ENCODE measurements at regions not wholly inside any gene's neighbourhood (a gene's known extent, or its start where the extent isn't known, plus 50 kb on each side); places are given as distances from the start of the nearest gene placed in this dataset.

- Mint-ChIP-seq H3K27me3 (ENCODE audit: unreplicated experiment) (no peaks in the 10 kb centered on the region), H3K4me1 (ENCODE audit: unreplicated experiment) (peaks cover 6% of the 10 kb centered on the region), H3K27ac (ENCODE audit: unreplicated experiment) (no peak overlapping the region), H3K4me3 (ENCODE audit: unreplicated experiment) (no peak overlapping the region), H3K36me3 (ENCODE audit: low read depth, unreplicated experiment) (no peaks in the 10 kb centered on the region), H3K9me3 (ENCODE audit: unreplicated experiment) (no peaks in the 10 kb centered on the region)
- no peak for DNase-seq (ENCODE audit: low spot score)
- no peak for TF ChIP-seq CTCF (IDR thresholded peaks at IDR 0.05; ENCODE audit: unreplicated experiment)
Measured at GRCh38 chr1:22326931-22327330, 124.7 kb upstream of the ZBTB40 start.

- no peaks in the 10 kb centered on the region for H3K36me3 Mint-ChIP-seq (ENCODE audit: low read depth, unreplicated experiment)
- no peaks in the 10 kb centered on the region for H3K9me3 Mint-ChIP-seq (ENCODE audit: unreplicated experiment)
- no peak overlapping the region for H3K27ac Mint-ChIP-seq (ENCODE audit: unreplicated experiment)
- H3K27me3 Mint-ChIP-seq (ENCODE audit: unreplicated experiment), result no peaks in the 10 kb centered on the region
- no peak for DNase-seq (ENCODE audit: low spot score)
- H3K4me1 Mint-ChIP-seq (ENCODE audit: unreplicated experiment), result peaks cover 6% of the 10 kb centered on the region
- H3K4me3 Mint-ChIP-seq (ENCODE audit: unreplicated experiment), result no peak overlapping the region
- TF ChIP-seq CTCF (IDR thresholded peaks at IDR 0.05; ENCODE audit: unreplicated experiment), result no peak
Measured at GRCh38 chr1:22327411-22327810, 124.2 kb upstream of the ZBTB40 start.

- Mint-ChIP-seq H3K4me3 (ENCODE audit: unreplicated experiment) (no peak overlapping the region), H3K36me3 (ENCODE audit: low read depth, unreplicated experiment) (no peaks in the 10 kb centered on the region), H3K9me3 (ENCODE audit: unreplicated experiment) (no peaks in the 10 kb centered on the region), H3K4me1 (ENCODE audit: unreplicated experiment) (peaks cover 6% of the 10 kb centered on the region), H3K27me3 (ENCODE audit: unreplicated experiment) (no peaks in the 10 kb centered on the region), H3K27ac (ENCODE audit: unreplicated experiment) (no peak overlapping the region)
- DNase-seq (ENCODE audit: low spot score), result no peak
- no peak for TF ChIP-seq CTCF (IDR thresholded peaks at IDR 0.05; ENCODE audit: unreplicated experiment)
Measured at GRCh38 chr1:22328331-22329147, 123.1 kb upstream of the ZBTB40 start.

- peaks cover 3% of the 10 kb centered on the region for H3K27me3 Mint-ChIP-seq (ENCODE audit: unreplicated experiment)
- H3K4me3 Mint-ChIP-seq (ENCODE audit: unreplicated experiment), result no peak overlapping the region
- no peaks in the 10 kb centered on the region for H3K36me3 Mint-ChIP-seq (ENCODE audit: low read depth, unreplicated experiment)
- H3K9me3 Mint-ChIP-seq (ENCODE audit: unreplicated experiment), result no peaks in the 10 kb centered on the region
- TF ChIP-seq CTCF (IDR thresholded peaks at IDR 0.05; ENCODE audit: unreplicated experiment), result no peak
- peaks cover 6% of the 10 kb centered on the region for H3K4me1 Mint-ChIP-seq (ENCODE audit: unreplicated experiment)
- no peak for DNase-seq (ENCODE audit: low spot score)
- H3K27ac Mint-ChIP-seq (ENCODE audit: unreplicated experiment), result no peak overlapping the region
Measured at GRCh38 chr1:22329148-22329515, 122.5 kb upstream of the ZBTB40 start.

- Mint-ChIP-seq H3K27me3 (ENCODE audit: unreplicated experiment) (peaks cover 3% of the 10 kb centered on the region), H3K36me3 (ENCODE audit: low read depth, unreplicated experiment) (no peaks in the 10 kb centered on the region), H3K4me1 (ENCODE audit: unreplicated experiment) (peaks cover 6% of the 10 kb centered on the region), H3K27ac (ENCODE audit: unreplicated experiment) (no peak overlapping the region), H3K4me3 (ENCODE audit: unreplicated experiment) (no peak overlapping the region), H3K9me3 (ENCODE audit: unreplicated experiment) (no peaks in the 10 kb centered on the region)
- no peak for TF ChIP-seq CTCF (IDR thresholded peaks at IDR 0.05; ENCODE audit: unreplicated experiment)
- DNase-seq (ENCODE audit: low spot score), result no peak
Measured at GRCh38 chr1:22330092-22330759, 121.4 kb upstream of the ZBTB40 start.

All from endothelial cell (in vitro differentiated cells).